Activated CD4-positive, alpha-beta memory T cell treated with anti-CD3 and anti-CD28 coated beads for 36 hours (primary cell): ENCODE measurements at regions not wholly inside any gene's neighbourhood (a gene's known extent, or its start where the extent isn't known, plus 50 kb on each side); places are given as distances from the start of the nearest gene placed in this dataset.

Experiments
- CTCF ChIA-PET: fragments of 350-600 bp; sonication (Branson Sonifier 250); formaldehyde crosslinking; loops from one replicate; lab custom pipeline; 2021; ENCODE audit warnings: antibody characterized with exemption, inconsistent platforms; lab: Charles Lee
- POLR2A ChIA-PET: fragments of 350-600 bp; sonication (Branson Sonifier 250); formaldehyde crosslinking; loops from one replicate; lab custom pipeline; 2021; ENCODE audit warnings: antibody characterized with exemption; lab: Charles Lee
- DNase-seq: peaks from one replicate; pipeline ENCODE4 v3.0.0-alpha.2; 2020
- H3K27ac Mint-ChIP-seq: one replicate; pipeline ENCODE4 v1.8.0; 2021; ENCODE audit warnings: mixed read lengths
- H3K27me3 Mint-ChIP-seq: one replicate; pipeline ENCODE4 v1.8.0; 2021; ENCODE audit warnings: mixed read lengths
- H3K36me3 Mint-ChIP-seq: one replicate; pipeline ENCODE4 v1.8.0; 2021; ENCODE audit warnings: mixed read lengths
- H3K4me1 Mint-ChIP-seq: one replicate; pipeline ENCODE4 v1.8.0; 2021; ENCODE audit warnings: low read depth, mixed read lengths
- H3K4me3 Mint-ChIP-seq: one replicate; pipeline ENCODE4 v1.8.0; 2021; ENCODE audit warnings: mild to moderate bottlenecking, mixed read lengths
- H3K9me3 Mint-ChIP-seq: one replicate; pipeline ENCODE4 v1.8.0; 2021; ENCODE audit warnings: mixed read lengths
- intact Hi-C: fragments of 100-400 bp; cut with micrococcal nuclease; formaldehyde crosslinking; loops from one replicate; pipeline ENCODE4 v1.15.1; 2023

GRCh38 chr3:177672252-177672911, 475.1 kb upstream of the TBL1XR1 start:
- no peaks in the 10 kb centered on the region for H3K36me3 Mint-ChIP-seq
- no peak overlapping the region for H3K4me3 Mint-ChIP-seq
- intact Hi-C loops: no loop called here
- no peaks in the 10 kb centered on the region for H3K4me1 Mint-ChIP-seq
- H3K27me3 Mint-ChIP-seq: no peaks in the 10 kb centered on the region
- DNase-seq: no peak
- ChIA-PET CTCF (interaction anchor here (1.1 kb wide), 1 partner anchor 312 kb away, joined by 3 read pairs; no protein-coding TSS in a partner anchor), POLR2A (no interaction called here)
- H3K27ac Mint-ChIP-seq: no peak overlapping the region
- no peaks in the 10 kb centered on the region for H3K9me3 Mint-ChIP-seq

GRCh38 chr3:177673112-177673914, 476.0 kb upstream of the TBL1XR1 start:
- H3K4me1 Mint-ChIP-seq: no peaks in the 10 kb centered on the region
- no peak for DNase-seq
- intact Hi-C loops: no loop called here
- H3K27ac Mint-ChIP-seq: no peak overlapping the region
- ChIA-PET CTCF (interaction anchor here (1.1 kb wide), 1 partner anchor 313 kb away, joined by 3 read pairs; no protein-coding TSS in a partner anchor), POLR2A (no interaction called here)
- H3K9me3 Mint-ChIP-seq: no peaks in the 10 kb centered on the region
- no peaks in the 10 kb centered on the region for H3K36me3 Mint-ChIP-seq
- no peak overlapping the region for H3K4me3 Mint-ChIP-seq
- H3K27me3 Mint-ChIP-seq: no peaks in the 10 kb centered on the region

- POLR2A ChIA-PET: interaction anchor here (0.6 kb wide), 1 partner anchor 31 kb away, joined by 4 read pairs; no protein-coding TSS in a partner anchor
- no peak overlapping the region for H3K27ac Mint-ChIP-seq
- intact Hi-C loops: no loop called here
Measured at GRCh38 chr3:177674186-177674585, 476.9 kb upstream of the TBL1XR1 start.

GRCh38 chr3:177676148-177676547, 478.9 kb upstream of the TBL1XR1 start:
- ChIA-PET CTCF (no interaction called here), POLR2A (no interaction called here)
- Mint-ChIP-seq H3K27me3 (no peaks in the 10 kb centered on the region), H3K4me3 (no peak overlapping the region), H3K36me3 (no peaks in the 10 kb centered on the region), H3K27ac (no peak overlapping the region), H3K9me3 (no peaks in the 10 kb centered on the region), H3K4me1 (peaks cover 13% of the 10 kb centered on the region)
- DNase-seq: no peak
- intact Hi-C loops: loop anchor here (5.0 kb wide), 1 partner anchor 479 kb away; the partner anchor contains the start of gene TBL1XR1

More at GRCh38 chr3:177674186-177674585, 476.9 kb upstream of the TBL1XR1 start:
- DNase-seq: no peak
- no peaks in the 10 kb centered on the region for H3K9me3 Mint-ChIP-seq
- no peaks in the 10 kb centered on the region for H3K36me3 Mint-ChIP-seq
- CTCF ChIA-PET: interaction anchor here (0.7 kb wide), 1 partner anchor 102 kb away, joined by 4 read pairs; no protein-coding TSS in a partner anchor
- H3K4me1 Mint-ChIP-seq: no peaks in the 10 kb centered on the region
- no peaks in the 10 kb centered on the region for H3K27me3 Mint-ChIP-seq
- H3K4me3 Mint-ChIP-seq: no peak overlapping the region

- DNase-seq: no peak
- CTCF ChIA-PET: no interaction called here
- H3K27ac Mint-ChIP-seq: no peak overlapping the region
- no peaks in the 10 kb centered on the region for H3K27me3 Mint-ChIP-seq
- POLR2A ChIA-PET: no interaction called here
- H3K4me1 Mint-ChIP-seq: peaks cover 19% of the 10 kb centered on the region
- H3K36me3 Mint-ChIP-seq: no peaks in the 10 kb centered on the region
- H3K4me3 Mint-ChIP-seq: no peak overlapping the region
- intact Hi-C loops: loop anchor here (5.0 kb wide), 1 partner anchor 480 kb away; the partner anchor contains the start of gene TBL1XR1
- no peaks in the 10 kb centered on the region for H3K9me3 Mint-ChIP-seq
Measured at GRCh38 chr3:177676947-177677587, 479.8 kb upstream of the TBL1XR1 start.

- no peaks in the 10 kb centered on the region for H3K9me3 Mint-ChIP-seq
- H3K27me3 Mint-ChIP-seq: no peaks in the 10 kb centered on the region
- H3K27ac Mint-ChIP-seq: peak overlapping the region; percentile 69
- no peaks in the 10 kb centered on the region for H3K36me3 Mint-ChIP-seq
- peak; percentile 64 for DNase-seq
- no peak overlapping the region for H3K4me3 Mint-ChIP-seq
- intact Hi-C loops: loop anchor here (1.0 to 5.0 kb wide), 5 partner anchors 81 to 483 kb away; partner anchors contain the start of gene TBL1XR1
- H3K4me1 Mint-ChIP-seq: peaks cover 21% of the 10 kb centered on the region
- POLR2A ChIA-PET: interaction anchor here (0.6 to 0.8 kb wide), 2 partner anchors 55 to 106 kb away, joined by 3 to 5 read pairs; no protein-coding TSS in a partner anchor
- CTCF ChIA-PET: no interaction called here
Measured at GRCh38 chr3:177679568-177680471, 482.5 kb upstream of the TBL1XR1 start.

- Mint-ChIP-seq H3K36me3 (no peaks in the 10 kb centered on the region), H3K4me3 (no peak overlapping the region), H3K4me1 (peaks cover 21% of the 10 kb centered on the region), H3K27me3 (no peaks in the 10 kb centered on the region), H3K9me3 (no peaks in the 10 kb centered on the region), H3K27ac (no peak overlapping the region)
- ChIA-PET POLR2A (interaction anchor here (0.8 kb wide), 1 partner anchor 56 kb away, joined by 3 read pairs; no protein-coding TSS in a partner anchor), CTCF (no interaction called here)
- intact Hi-C loops: no loop called here
- DNase-seq: no peak
Measured at GRCh38 chr3:177680472-177680821, 483.2 kb upstream of the TBL1XR1 start.

GRCh38 chr3:177681156-177681555, 483.9 kb upstream of the TBL1XR1 start:
- no peak for DNase-seq
- no peaks in the 10 kb centered on the region for H3K36me3 Mint-ChIP-seq
- H3K4me3 Mint-ChIP-seq: no peak overlapping the region
- H3K4me1 Mint-ChIP-seq: peaks cover 21% of the 10 kb centered on the region
- H3K27ac Mint-ChIP-seq: no peak overlapping the region
- no peaks in the 10 kb centered on the region for H3K27me3 Mint-ChIP-seq
- POLR2A ChIA-PET: no interaction called here
- CTCF ChIA-PET: no interaction called here
- intact Hi-C loops: no loop called here
- H3K9me3 Mint-ChIP-seq: no peaks in the 10 kb centered on the region

GRCh38 chr3:177681852-177682251, 484.6 kb upstream of the TBL1XR1 start:
- no peaks in the 10 kb centered on the region for H3K9me3 Mint-ChIP-seq
- intact Hi-C loops: no loop called here
- POLR2A ChIA-PET: no interaction called here
- H3K4me3 Mint-ChIP-seq: no peak overlapping the region
- no peak for DNase-seq
- H3K4me1 Mint-ChIP-seq: peaks cover 21% of the 10 kb centered on the region
- H3K36me3 Mint-ChIP-seq: no peaks in the 10 kb centered on the region
- CTCF ChIA-PET: no interaction called here
- H3K27ac Mint-ChIP-seq: no peak overlapping the region
- H3K27me3 Mint-ChIP-seq: no peaks in the 10 kb centered on the region

- H3K4me1 Mint-ChIP-seq: peaks cover 21% of the 10 kb centered on the region
- H3K27me3 Mint-ChIP-seq: no peaks in the 10 kb centered on the region
- intact Hi-C loops: no loop called here
- H3K9me3 Mint-ChIP-seq: no peaks in the 10 kb centered on the region
- no peak overlapping the region for H3K27ac Mint-ChIP-seq
- POLR2A ChIA-PET: no interaction called here
- CTCF ChIA-PET: no interaction called here
- no peak for DNase-seq
- H3K36me3 Mint-ChIP-seq: no peaks in the 10 kb centered on the region
- H3K4me3 Mint-ChIP-seq: no peak overlapping the region
Measured at GRCh38 chr3:177683586-177683985, 486.3 kb upstream of the TBL1XR1 start.

- H3K9me3 Mint-ChIP-seq: no peaks in the 10 kb centered on the region
Measured at GRCh38 chr3:177686671-177687070, 489.4 kb upstream of the TBL1XR1 start.

More at GRCh38 chr3:177686671-177687070, 489.4 kb upstream of the TBL1XR1 start:
- Mint-ChIP-seq H3K36me3 (no peaks in the 10 kb centered on the region), H3K27me3 (no peaks in the 10 kb centered on the region), H3K4me1 (peaks cover 6% of the 10 kb centered on the region), H3K4me3 (no peak overlapping the region), H3K27ac (no peak overlapping the region)
- ChIA-PET CTCF (interaction anchor here (0.6 to 1.0 kb wide), 2 partner anchors 23 to 327 kb away, joined by 3 to 4 read pairs; no protein-coding TSS in a partner anchor), POLR2A (no interaction called here)
- no peak for DNase-seq
- intact Hi-C loops: no loop called here
